ENCODE measurements at regions not wholly inside any gene's neighbourhood (a gene's known extent, or its start where the extent isn't known, plus 50 kb on each side); places are given as distances from the start of the nearest gene placed in this dataset.

- DNase-seq, result no peak
Measured at GRCh38 chr10:130541090-130541489, 404.9 kb downstream of the GLRX3 start.

- no peak for DNase-seq
Measured at GRCh38 chr10:130542761-130543160, 406.6 kb downstream of the GLRX3 start.

GRCh38 chr10:130543794-130544193, 407.6 kb downstream of the GLRX3 start:
- no peak for DNase-seq

GRCh38 chr10:130545122-130545521, 408.9 kb downstream of the GLRX3 start:
- DNase-seq, result no peak

- DNase-seq, result no peak
Measured at GRCh38 chr10:130545697-130546096, 409.5 kb downstream of the GLRX3 start.

DNA sequence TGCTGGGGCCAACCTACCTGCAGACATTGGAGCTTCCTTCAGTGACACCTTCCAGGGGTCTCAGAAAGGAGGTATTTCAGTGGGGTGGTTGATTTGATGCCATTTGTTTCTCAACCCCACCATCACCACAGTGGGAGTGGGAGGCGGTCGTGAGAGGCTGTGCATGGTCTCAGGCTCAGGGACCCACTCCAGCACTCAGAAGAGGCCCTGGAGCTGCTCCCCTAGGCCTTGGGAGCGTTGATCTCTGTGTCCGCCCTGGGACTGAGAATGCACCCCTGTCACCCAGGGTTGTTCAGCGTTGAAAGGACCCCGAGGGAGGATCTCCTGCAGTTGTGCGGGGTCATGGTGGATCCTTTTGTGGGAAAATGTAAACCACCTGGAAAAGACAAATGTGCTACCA, 410.6 kb downstream of the GLRX3 start:
- DNase-seq, result no peak

- no peak for DNase-seq
Measured at GRCh38 chr10:130547368-130547767, 411.2 kb downstream of the GLRX3 start.

DNA sequence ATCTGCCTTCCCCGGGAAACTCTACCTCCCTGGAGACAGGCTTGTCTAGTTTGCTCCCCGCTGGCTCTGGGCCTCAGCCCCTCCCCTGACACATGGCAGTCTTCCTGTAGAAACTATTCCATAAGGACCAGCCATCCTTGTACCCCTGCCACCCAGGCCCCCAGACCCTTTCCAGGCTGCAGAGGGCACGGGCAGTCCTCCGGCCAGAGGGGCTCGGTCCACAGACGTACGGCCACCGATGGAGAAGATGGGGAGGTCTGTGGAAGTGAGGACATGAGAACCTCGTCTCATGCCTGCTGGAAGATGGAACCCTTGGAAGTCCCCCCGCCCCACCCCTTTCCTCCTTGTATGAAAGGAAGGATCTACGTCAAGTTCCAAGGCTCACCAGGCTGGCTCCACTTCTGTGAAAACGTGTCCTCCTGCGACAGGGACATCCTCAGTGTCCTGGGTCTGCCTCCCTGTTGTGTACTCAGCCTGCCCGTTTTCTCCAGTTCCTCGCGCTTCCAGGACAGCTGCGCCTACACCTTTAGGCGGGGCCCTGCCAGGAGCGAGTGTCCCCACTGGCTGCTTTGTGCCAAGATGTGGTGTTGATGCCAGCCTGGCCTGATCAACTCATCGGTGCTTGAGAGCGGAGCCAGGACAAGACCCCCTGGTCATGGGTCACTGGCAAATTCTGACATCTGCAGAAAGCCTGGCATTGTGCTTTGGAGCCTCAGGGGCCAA, 414.9 kb downstream of the GLRX3 start:
- DNase-seq, result no peak

DNA sequence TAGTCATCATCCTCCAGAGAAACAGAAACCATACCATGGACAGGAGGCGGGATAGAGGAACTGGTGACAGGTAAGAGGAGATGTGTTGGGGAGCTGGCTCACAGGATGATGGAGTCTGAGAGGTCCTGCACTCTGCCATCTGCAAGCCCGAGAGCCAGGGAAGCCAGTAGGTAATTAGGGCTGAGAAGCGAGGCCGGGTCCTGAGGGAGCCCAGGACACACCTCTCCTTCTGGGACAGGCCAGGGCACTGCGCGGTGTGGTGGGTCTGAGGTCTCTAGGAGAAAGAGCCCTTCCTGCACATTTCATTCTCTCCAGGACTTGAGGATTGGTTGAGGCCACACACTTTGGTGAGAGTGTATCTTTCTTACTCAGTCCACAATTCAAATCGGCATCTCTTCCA, 415.5 kb downstream of the GLRX3 start:
- DNase-seq, result no peak

GRCh38 chr10:130553826-130554225, 417.6 kb downstream of the GLRX3 start:
- DNase-seq, result no peak

DNA sequence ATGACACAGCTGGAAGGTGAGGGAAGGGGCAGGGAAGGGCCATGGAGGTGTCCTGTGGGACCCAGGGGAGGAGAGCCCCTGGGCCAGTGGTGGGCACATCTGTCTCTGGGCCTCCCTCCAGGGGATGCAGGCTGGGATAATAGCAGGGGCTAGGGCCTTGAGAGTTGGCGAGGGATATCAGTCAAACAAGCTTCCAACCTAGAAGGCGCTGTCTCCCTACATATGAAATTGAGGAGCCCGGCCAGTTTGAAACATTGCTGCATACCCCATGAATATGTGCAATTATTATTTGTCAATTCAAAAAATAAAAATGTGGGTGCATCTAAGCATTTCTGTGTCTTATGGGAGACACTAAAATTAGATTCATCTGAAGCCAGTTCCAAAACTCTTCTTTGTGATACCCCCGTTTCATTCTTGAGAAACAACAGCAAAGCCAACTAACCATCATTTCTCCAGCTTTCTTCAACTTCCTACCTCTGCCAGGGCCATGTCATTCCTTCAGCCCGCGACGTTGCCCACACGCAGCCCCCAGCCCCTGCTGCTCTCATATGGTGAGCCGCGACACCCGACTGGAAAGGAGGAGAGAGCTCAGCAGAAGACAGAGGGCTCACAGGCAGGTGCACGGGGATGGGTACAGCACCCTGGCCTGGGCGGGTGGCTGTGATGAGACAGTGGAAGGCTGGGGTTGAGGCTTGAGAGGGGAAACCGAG, 418.7 kb downstream of the GLRX3 start:
- DNase-seq, result no peak

DNA sequence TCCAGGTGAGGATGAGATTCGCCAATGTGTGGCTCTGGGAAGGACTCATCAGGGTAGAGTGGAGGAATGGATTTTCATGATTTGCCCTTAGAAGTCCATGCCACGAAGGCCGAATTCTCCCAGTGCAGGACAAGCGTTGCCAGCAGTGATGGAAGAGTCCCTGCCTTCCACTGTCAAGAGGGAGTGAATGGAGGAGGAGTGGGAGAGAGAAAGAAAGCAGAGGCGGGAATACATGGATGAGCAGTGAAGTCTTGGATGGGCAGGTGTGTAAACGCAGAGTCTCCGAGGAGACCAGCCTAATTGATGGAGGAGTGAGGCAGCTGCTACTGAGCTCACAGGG, 419.2 kb downstream of the GLRX3 start:
- no peak for DNase-seq

- no peak for DNase-seq
Measured at GRCh38 chr10:130557181-130557845, 421.1 kb downstream of the GLRX3 start.

DNA sequence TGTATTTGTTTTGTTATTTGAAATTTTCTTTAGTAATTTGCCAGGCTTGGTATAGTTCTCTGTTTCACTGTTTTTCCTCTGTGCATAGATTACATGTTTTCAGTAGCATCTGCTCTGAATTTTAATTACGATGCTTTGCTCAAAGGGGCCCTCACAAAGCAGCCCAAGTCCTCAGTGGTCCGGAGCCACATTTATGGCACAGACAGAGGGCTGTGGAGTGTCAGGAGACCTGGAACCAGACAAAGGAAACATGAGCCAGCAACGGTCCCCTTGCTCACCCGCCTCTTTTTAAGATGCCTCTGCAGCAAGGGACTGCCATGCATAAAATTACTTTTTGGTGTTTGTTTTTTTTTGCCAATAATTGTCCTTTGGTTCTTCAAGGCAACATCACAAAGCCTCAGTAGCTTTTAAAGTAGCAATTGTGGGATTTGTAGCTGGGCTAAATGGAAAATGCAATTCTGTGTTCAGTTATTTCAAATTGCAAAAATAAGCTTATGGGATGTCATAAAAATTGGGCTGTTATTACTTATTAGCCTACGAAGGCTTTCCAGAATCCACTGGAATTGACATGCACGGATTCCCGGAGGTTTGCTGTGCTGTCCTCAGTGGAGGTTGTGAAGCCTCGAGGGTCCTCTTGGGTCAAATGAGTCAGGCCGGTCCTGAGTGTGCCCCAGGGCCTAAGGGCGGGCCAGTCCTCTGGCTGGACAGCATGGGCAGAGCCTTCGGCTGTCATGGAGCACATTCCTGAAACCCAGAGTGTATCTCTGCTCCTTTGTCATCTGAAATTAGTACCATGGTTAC, 422.8 kb downstream of the GLRX3 start:
- no peak for DNase-seq

- DNase-seq, result no peak
Measured at GRCh38 chr10:130559547-130559880, 423.3 kb downstream of the GLRX3 start.

- no peak for DNase-seq
Measured at GRCh38 chr10:130560116-130560515, 423.9 kb downstream of the GLRX3 start.

DNA sequence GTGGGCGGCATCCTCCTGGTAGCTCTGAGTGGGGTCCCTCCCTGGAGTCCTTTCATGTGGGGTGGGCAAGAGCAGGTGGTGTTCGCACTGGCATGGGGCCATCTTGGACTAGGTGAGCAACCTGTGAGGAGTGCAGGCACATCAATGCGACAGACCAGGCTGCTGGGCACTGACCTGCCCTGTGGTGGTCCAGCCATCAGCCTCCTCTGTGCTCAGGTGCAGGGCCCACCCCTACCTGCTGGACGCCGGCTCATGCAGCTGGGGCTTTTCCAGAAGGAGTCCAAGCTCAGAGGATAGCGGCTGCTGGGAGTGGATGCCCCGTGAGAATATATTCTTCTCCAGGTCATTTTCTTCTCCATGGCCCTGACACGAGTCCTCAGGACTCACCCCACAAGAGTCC, 424.4 kb downstream of the GLRX3 start:
- DNase-seq, result no peak

- DNase-seq, result no peak
Measured at GRCh38 chr10:130561681-130562080, 425.5 kb downstream of the GLRX3 start.

- DNase-seq, result no peak
Measured at GRCh38 chr10:130567011-130567410, 430.8 kb downstream of the GLRX3 start.

DNA sequence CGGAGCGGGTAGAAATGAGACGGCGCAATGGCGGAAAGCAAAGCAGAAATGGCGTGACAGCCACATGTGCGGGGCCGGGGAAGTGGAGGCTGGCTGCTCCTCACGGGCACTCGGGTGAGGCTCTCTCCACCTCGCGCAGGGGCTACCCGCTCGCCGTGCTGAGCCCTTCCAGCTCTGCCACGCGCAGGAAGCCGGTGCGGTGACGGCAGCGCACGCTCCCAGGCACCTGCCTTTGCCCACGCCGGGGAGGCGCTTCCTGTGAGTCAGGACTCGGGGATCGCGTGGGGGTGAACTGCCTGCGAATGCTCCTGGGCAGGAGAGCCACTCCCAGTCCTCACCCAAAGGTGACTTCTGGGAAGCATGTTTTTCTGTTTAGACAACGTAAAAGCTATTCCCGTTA, 431.2 kb downstream of the GLRX3 start:
- DNase-seq, result no peak

- no peak for DNase-seq
Measured at GRCh38 chr10:130568246-130568645, 432.1 kb downstream of the GLRX3 start.

DNA sequence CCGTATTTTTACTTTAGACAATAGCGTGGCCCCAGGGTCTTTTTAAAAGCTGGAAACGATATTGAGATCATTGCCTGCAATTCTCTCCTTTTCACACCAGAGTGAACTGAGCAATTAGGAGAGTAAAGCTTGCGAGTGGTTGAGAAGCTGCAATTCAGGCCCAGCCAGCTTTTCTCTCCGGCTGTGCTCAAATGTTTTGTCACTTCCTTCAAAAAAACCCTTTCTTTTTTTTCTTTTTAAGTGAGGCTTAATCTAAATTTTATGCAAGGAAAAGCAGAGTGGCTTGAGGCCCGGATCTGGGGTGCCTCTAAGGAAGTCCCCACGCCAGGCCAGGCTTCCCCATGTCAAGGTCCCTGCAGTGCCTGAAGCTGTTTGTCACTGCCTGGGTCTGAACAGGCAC, 433.9 kb downstream of the GLRX3 start:
- DNase-seq, result no peak

GRCh38 chr10:130571674-130572073, 435.5 kb downstream of the GLRX3 start:
- DNase-seq, result no peak

GRCh38 chr10:130573446-130573845, 437.3 kb downstream of the GLRX3 start:
- no peak for DNase-seq

Measured in Kasumi-1 (cell line).